DND-41 (cell line): ENCODE measurements at regions not wholly inside any gene's neighbourhood (a gene's known extent, or its start where the extent isn't known, plus 50 kb on each side); places are given as distances from the start of the nearest gene placed in this dataset.

Source experiments
- ATAC-seq: fragments of 200-7000 bp; cut with Tn5 transposase; 3 replicates; pipeline ENCODE4 v1.9.1; 2021; ENCODE audit warnings: low read depth; ENCODE audit not compliant: insufficient read depth
- DNase-seq: peaks from one replicate; pipeline ENCODE4 v3.0.0-alpha.2; 2020
- H2AFZ ChIP-seq: 2 replicates; pipeline ENCODE4 v1.6.0; 2012; ENCODE audit warnings: low read depth, low read length
- H3K27ac ChIP-seq: 2 replicates; pipeline ENCODE4 v1.5.1; 2012; ENCODE audit warnings: low read length, inconsistent platforms
- H3K27me3 ChIP-seq: fragments of 200-600 bp; sonication (generic); 2 replicates; pipeline ENCODE4 v1.6.0; 2012; ENCODE audit warnings: low read length, mild to moderate bottlenecking, inconsistent platforms; ENCODE audit not compliant: insufficient read depth, poor library complexity
- H3K36me3 ChIP-seq: 2 replicates; pipeline ENCODE4 v1.5.1; 2012; ENCODE audit warnings: low read length, inconsistent platforms; ENCODE audit not compliant: insufficient read depth
- H3K4me1 ChIP-seq: 2 replicates; pipeline ENCODE4 v1.5.1; 2012; ENCODE audit warnings: mild to moderate bottlenecking, low read length; ENCODE audit not compliant: insufficient read depth
- H3K4me2 ChIP-seq: 2 replicates; pipeline ENCODE4 v1.6.0; 2012; ENCODE audit warnings: mild to moderate bottlenecking, moderate library complexity, low read length, inconsistent platforms; ENCODE audit not compliant: insufficient read depth
- H3K4me3 ChIP-seq, 2 experiments: fragments of 200-600 bp in 1 of 2; shearing (Covaris generic) in 1 of 2; 2 replicates each; pipeline ENCODE4 v1.5.1; 2012 to 2016; ENCODE audit warnings: inconsistent platforms in 2 of 2, low read length in 2 of 2, mild to moderate bottlenecking in 2 of 2, low read depth in 1 of 2, moderate library complexity in 1 of 2
- H3K79me2 ChIP-seq: 2 replicates; pipeline ENCODE4 v1.6.0; 2012; ENCODE audit warnings: low read length, inconsistent platforms; ENCODE audit not compliant: insufficient read depth
- H3K9ac ChIP-seq: 2 replicates; pipeline ENCODE4 v1.6.0; 2012; ENCODE audit warnings: low read depth, mild to moderate bottlenecking, inconsistent platforms, low read length, moderate library complexity
- H3K9me3 ChIP-seq: 2 replicates; pipeline ENCODE4 v1.5.1; 2012; ENCODE audit warnings: low read length, moderate library complexity, mild to moderate bottlenecking, inconsistent platforms; ENCODE audit not compliant: insufficient read depth, severe bottlenecking
- H4K20me1 ChIP-seq: 2 replicates; pipeline ENCODE4 v1.6.0; 2012; ENCODE audit warnings: low read length; ENCODE audit not compliant: insufficient read depth
- EZH2 ChIP-seq: IDR thresholded peaks from 3 replicates; pipeline ENCODE4 v1.6.1; 2012; ENCODE audit warnings: borderline replicate concordance, low read depth, mild to moderate bottlenecking, moderate library complexity, low read length, inconsistent platforms; ENCODE audit not compliant: severe bottlenecking
- TF ChIP-seq, protein P1 (sequence below): IDR thresholded peaks from 2 replicates; pipeline ENCODE4 v1.5.1; 2012; ENCODE audit warnings: borderline replicate concordance, low read length, moderate library complexity, mild to moderate bottlenecking; ENCODE audit not compliant: poor library complexity, severe bottlenecking; ENCODE audit errors: extremely low read depth

DNA sequence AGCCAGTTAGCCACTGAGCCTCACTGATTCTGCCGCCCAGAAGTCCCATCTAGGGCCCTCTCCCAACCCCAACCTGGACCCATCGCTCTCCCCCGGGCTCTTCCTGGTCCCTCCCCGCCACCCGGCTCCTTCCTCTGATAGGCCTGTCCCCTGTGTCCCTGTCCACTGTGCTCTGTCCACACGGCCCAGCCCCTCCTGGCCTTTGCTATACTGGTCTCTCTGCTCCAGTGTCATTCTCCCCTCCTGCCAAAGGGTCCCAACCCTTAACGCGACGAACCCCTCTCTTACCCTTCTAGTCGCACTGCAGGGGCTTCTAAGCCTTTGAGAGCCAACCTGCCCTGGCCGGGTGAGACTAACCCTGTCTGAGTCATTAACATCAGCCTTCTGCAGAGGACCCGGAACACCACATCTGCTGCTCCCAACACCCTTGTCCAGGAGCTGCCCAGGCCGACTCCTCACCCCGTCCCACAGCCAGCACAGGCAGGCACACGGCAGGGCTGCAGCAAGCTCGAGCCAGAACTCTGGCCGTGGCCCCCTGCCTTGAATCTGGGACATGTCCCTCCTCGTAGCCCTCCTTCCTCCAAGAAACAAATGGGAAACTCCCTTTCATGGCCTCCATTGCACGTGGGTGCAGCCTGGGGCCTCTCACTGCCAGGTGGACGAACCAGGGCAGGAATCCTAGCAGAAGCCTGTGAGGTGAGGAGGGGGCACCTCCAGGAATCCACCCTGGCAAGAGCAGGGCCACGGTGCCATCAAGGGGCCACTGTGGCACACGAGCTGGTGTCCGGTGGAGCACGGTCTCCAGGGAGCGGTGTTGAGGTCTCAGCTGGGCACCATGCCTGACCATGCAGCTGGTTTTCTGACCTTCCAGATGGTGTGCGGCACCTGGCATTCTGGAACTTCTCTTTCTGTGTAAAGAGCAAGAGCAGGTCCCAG lies 140.9 kb upstream of the IQSEC1 start:
- H3K27ac ChIP-seq: no peak overlapping the region
- H3K79me2 ChIP-seq: no peaks in the 10 kb centered on the region
- ATAC-seq: no peak
- no peak overlapping the region for H3K4me3 ChIP-seq
- TF ChIP-seq, protein P1, sequence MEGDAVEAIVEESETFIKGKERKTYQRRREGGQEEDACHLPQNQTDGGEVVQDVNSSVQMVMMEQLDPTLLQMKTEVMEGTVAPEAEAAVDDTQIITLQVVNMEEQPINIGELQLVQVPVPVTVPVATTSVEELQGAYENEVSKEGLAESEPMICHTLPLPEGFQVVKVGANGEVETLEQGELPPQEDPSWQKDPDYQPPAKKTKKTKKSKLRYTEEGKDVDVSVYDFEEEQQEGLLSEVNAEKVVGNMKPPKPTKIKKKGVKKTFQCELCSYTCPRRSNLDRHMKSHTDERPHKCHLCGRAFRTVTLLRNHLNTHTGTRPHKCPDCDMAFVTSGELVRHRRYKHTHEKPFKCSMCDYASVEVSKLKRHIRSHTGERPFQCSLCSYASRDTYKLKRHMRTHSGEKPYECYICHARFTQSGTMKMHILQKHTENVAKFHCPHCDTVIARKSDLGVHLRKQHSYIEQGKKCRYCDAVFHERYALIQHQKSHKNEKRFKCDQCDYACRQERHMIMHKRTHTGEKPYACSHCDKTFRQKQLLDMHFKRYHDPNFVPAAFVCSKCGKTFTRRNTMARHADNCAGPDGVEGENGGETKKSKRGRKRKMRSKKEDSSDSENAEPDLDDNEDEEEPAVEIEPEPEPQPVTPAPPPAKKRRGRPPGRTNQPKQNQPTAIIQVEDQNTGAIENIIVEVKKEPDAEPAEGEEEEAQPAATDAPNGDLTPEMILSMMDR: no peak
- H3K36me3 ChIP-seq: no peaks in the 10 kb centered on the region
- H3K4me2 ChIP-seq: no peak overlapping the region
- H3K9ac ChIP-seq: no peak overlapping the region
- no peaks in the 10 kb centered on the region for H3K4me1 ChIP-seq
- H4K20me1 ChIP-seq: 0 out of 2 replicates have a peak, but pooled peaks cover 3% of the 10 kb centered on the region
- H3K9me3 ChIP-seq: no peaks in the 10 kb centered on the region
- H3K27me3 ChIP-seq: no peaks in the 10 kb centered on the region
- DNase-seq: no peak
- no peak overlapping the region for H2AFZ ChIP-seq

DNA sequence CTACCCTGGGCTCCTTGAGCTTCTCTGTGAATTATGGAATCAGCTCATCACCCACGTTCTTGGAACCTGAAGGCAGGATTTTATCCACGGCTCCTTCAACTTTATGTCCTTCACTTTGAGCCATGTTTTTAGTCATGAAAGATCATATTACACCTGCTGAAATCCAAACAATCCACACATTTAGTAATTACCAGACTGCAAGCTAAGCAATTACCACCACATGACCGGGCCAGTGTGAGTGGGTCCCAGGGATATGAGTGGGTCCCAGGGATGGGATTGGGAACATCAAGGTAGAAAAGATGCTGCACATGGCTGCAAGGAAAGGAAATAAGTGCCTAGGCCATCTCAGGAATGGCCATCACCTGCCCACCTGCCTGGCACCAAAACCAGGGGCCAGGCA lies 140.3 kb upstream of the IQSEC1 start:
- Histone ChIP-seq H3K4me3 (no peak overlapping the region), H2AFZ (no peak overlapping the region), H3K27me3 (no peaks in the 10 kb centered on the region), H3K4me1 (no peaks in the 10 kb centered on the region), H3K27ac (no peak overlapping the region), H3K4me2 (no peak overlapping the region), H3K36me3 (no peaks in the 10 kb centered on the region), H3K9ac (no peak overlapping the region), H3K79me2 (no peaks in the 10 kb centered on the region), H3K9me3 (no peaks in the 10 kb centered on the region), H4K20me1 (0 out of 2 replicates have a peak, but pooled peaks cover 4% of the 10 kb centered on the region)
- no peak for DNase-seq
- no peak for ATAC-seq
- TF ChIP-seq EZH2: no peak
- TF ChIP-seq, protein P1: no peak

DNA sequence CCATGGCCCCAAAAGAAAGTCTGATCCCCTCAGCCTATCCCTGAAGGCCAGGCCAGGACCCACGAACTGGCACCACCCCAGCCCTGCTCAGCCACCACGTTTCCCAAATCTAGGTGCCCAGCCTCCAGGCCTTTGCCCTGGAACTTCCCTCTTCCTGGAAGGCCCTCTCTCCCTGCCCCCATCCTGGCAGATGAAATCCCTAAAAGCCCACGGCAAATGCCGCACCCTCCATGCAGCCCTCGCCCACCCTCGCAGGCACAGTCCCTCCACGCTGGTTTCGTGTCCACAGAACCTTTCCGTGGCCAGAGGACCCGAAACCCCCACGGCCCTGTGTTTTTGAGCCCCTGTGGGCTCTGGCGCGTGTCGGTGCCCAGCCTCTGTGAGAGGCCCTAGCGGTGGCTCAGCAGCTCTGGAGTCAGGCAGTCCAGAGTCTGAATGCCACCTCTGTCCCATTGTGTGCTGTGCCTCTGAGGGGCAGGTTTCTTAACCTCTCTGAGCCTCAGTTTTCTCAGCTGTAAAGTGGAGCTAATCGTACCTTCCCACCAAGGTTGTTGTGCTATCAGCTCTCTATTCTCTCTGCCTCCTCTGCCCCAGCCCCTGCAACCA lies 138.5 kb upstream of the IQSEC1 start:
- DNase-seq (no peak), ATAC-seq (no peak)
- H3K27ac ChIP-seq: no peak overlapping the region
- H3K4me2 ChIP-seq: no peak overlapping the region
- no peak overlapping the region for H3K9ac ChIP-seq
- no peaks in the 10 kb centered on the region for H3K27me3 ChIP-seq
- TF ChIP-seq, protein P1: no peak
- no peak for TF ChIP-seq EZH2
- H3K79me2 ChIP-seq: no peaks in the 10 kb centered on the region
- H3K36me3 ChIP-seq: no peaks in the 10 kb centered on the region
- no peak overlapping the region for H2AFZ ChIP-seq
- no peaks in the 10 kb centered on the region for H3K9me3 ChIP-seq
- 0 out of 2 replicates have a peak, but pooled peaks cover 8% of the 10 kb centered on the region for H4K20me1 ChIP-seq
- no peak overlapping the region for H3K4me3 ChIP-seq
- no peaks in the 10 kb centered on the region for H3K4me1 ChIP-seq
